Epithelial cell of esophagus (primary cell): ENCODE measurements at regions not wholly inside any gene's neighbourhood (a gene's known extent, or its start where the extent isn't known, plus 50 kb on each side); places are given as distances from the start of the nearest gene placed in this dataset.

ENCODE experiments used
- DNase-seq: peaks from one replicate; pipeline ENCODE4 v3.0.0; 2010; ENCODE audit warnings: low read depth
- H3K4me3 ChIP-seq: 2 replicates; pipeline ENCODE4 v1.5.1; 2011; ENCODE audit warnings: mild to moderate bottlenecking, low read length, control low read depth
- TF ChIP-seq, protein P1 (sequence below): IDR thresholded peaks from 2 replicates; pipeline ENCODE4 v1.5.1; 2011; ENCODE audit warnings: low read depth, mild to moderate bottlenecking, low read length, control low read depth, inconsistent platforms; ENCODE audit not compliant: insufficient read depth; ENCODE audit errors: missing control alignments

DNA sequence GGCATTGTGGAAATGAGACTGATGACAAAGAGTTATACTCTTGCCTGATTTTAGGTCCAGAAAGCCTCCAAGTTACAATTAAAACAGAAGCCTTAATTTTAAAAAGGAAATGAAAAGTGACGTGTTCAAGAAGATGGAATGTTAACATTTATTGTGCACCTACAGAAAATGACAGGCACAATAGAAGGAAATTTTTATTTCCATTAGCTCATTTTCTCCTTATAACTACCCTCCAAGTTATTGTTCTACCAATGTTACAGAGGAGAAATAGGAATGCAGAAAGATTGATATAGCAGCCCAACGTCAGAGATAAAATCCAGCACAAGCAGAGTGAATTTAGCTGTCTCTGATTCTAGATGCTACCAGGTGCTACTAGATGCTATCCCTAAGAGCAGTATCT, 736.9 kb upstream of the KIRREL3 start:
- no peak for DNase-seq
- TF ChIP-seq, protein P1, sequence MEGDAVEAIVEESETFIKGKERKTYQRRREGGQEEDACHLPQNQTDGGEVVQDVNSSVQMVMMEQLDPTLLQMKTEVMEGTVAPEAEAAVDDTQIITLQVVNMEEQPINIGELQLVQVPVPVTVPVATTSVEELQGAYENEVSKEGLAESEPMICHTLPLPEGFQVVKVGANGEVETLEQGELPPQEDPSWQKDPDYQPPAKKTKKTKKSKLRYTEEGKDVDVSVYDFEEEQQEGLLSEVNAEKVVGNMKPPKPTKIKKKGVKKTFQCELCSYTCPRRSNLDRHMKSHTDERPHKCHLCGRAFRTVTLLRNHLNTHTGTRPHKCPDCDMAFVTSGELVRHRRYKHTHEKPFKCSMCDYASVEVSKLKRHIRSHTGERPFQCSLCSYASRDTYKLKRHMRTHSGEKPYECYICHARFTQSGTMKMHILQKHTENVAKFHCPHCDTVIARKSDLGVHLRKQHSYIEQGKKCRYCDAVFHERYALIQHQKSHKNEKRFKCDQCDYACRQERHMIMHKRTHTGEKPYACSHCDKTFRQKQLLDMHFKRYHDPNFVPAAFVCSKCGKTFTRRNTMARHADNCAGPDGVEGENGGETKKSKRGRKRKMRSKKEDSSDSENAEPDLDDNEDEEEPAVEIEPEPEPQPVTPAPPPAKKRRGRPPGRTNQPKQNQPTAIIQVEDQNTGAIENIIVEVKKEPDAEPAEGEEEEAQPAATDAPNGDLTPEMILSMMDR: no peak
- H3K4me3 ChIP-seq: no peak overlapping the region

- DNase-seq: no peak
- TF ChIP-seq, protein P1: no peak
- no peak overlapping the region for H3K4me3 ChIP-seq
These were observed 733.0 kb upstream of the KIRREL3 start for GRCh38 chr11:127733552-127733951.

GRCh38 chr11:127726367-127726766, 725.8 kb upstream of the KIRREL3 start:
- DNase-seq: no peak
- TF ChIP-seq, protein P1: no peak
- H3K4me3 ChIP-seq: no peak overlapping the region

DNA sequence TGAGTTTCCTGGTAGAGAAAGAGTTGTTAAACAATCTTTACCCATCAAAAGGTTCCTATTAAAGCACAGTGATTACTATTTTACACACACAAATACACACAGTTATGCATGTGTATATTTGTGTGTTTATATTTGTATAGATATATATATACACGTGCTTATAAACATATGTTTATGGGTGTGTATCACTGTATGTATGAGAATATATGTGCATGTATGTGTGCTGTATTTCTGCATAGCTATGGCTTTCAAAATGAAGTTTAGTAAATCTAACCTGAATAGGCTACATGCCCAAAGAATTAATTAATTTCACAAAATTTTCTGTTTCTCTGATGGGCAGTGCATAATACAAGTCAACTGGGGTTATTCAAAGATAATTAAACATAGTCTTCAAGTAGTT, 723.1 kb upstream of the KIRREL3 start:
- DNase-seq: no peak
- no peak overlapping the region for H3K4me3 ChIP-seq
- TF ChIP-seq, protein P1: no peak

DNA sequence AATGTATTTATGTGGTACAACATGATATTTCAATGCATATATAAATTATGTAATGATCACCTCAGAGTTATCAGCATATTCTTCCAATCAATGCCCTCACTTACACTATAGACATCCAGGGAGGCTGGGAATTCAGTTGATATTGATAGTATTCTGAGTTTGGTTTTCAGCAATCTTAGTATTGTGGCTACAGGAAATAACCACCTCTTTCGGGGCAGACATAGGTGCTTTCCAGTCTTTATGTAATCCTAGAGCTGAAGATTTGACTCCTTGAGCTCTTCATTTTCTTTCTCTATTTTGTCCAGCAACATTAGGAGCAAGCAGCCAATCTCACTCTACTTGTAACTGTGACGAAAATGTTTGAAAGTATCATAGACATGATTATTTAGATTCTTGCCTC, 712.7 kb upstream of the KIRREL3 start:
- TF ChIP-seq, protein P1: no peak
- H3K4me3 ChIP-seq: no peak overlapping the region
- no peak for DNase-seq

GRCh38 chr11:127711748-127712147, 711.2 kb upstream of the KIRREL3 start:
- DNase-seq: no peak
- TF ChIP-seq, protein P1: no peak
- no peak overlapping the region for H3K4me3 ChIP-seq

- no peak overlapping the region for H3K4me3 ChIP-seq
- TF ChIP-seq, protein P1: no peak
- DNase-seq: no peak
These were observed 710.3 kb upstream of the KIRREL3 start for GRCh38 chr11:127710831-127711230.
